NCI-H2029 treated with DMSO at 0.1 percent for 48 hours (cell line): ENCODE measurements at regions not wholly inside any gene's neighbourhood (a gene's known extent, or its start where the extent isn't known, plus 50 kb on each side); places are given as distances from the start of the nearest gene placed in this dataset.
"Not testable (repeated sequence)": the region's sequence is repeated elsewhere in the genome, so short reads cannot be mapped to it uniquely, and the experiment has no call there.

Experiments used
- DNase-seq: peaks from one replicate; lab custom pipeline; 2025; lab: John Stamatoyannopoulos, UW

DNA sequence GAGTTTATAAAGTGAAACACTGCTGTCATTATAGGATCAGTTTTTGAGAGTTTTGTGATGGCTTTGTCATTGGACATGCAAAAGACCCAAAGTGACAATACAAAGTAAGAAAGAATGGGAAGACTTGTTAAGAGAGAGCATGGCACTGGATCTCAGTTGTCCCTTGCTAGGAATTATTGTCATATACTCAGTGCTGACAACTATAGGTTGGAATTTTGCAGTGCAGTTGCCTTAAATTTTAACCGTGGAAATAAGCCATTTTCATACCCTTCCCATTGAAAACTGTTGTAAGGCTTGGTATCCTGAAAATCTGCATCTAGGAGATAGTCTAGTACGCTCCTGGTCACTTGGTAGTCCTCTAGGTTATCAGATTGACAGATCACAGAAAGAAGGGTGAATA, 1156.7 kb downstream of the GATA3 start:
- DNase-seq = no peak

DNA sequence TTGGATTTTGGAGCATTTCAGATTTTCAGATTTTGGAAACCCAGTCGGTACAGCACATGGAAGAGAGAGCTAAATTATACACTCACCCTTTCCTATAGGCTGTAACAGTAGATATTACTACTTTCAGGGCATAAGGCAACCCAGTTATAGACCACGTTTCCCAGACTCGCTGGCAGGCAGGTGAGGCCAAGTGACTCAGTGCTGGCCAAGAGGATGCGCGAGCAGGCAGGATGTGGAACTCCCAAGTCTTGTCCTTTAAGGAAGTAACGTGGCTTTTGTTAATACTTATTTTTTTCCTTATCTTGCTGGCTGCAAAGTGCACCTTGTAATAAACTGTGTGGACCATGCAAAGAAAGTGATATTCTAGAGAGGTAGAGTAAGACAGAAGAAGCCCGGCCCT, 1160.1 kb downstream of the GATA3 start:
- no peak for DNase-seq

DNA sequence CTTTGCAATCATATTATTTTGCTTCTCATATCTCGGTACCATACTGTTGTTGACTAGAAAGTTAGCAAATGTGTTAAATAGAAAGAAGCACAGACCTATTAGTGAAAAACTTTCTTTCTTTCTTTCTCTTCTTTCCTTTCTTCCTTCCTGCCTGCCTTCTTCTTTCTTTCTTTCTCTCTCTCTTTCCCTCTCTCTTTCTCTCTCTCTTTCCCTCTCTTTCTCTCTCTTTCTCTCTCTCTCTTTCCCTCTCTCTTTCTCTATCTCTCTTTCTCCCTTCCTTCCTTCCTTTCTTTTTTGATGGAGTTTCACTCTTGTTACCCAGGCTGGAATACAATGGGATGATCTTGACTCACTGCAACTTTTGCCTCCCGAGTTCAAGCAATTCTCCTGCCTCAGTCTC, 1160.6 kb downstream of the GATA3 start:
- DNase-seq = no peak

DNA sequence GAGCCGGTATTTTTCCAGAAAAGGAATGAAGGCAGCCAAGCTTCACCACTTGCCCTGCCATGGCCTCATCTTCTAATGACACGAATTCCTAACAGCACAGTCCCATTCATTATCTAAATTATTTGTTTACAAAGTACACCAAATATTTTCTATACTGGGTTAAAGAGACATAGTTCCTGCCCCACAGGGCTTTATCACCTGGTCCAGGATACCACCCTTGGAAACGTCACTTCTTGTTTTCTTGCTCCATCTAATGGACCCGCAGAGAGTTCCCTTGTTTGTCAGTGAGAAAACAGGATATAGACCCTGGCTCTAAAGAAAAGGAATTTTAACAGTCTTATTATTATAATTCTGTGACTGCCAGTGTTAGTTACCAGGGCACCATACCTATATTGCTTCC, 1165.4 kb downstream of the GATA3 start:
- DNase-seq = no peak

DNA sequence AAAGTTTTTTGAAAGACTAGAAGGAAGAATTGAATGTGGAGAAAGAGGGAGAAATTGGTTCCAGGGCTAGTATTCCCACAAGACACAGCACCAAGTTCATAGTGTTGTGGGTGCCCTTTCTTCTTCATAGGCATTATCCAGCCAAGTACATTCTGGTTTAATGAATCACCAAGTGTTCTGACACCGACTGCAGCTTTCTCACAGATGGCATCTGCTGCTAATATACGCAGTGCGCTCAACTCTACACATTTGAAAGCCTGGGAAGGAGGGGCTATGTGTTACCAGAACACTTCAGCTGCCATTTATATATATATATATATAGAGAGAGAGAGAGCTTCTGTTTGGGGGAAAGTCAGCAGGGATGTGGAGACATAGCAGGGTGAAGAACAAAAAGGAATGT, 1168.4 kb downstream of the GATA3 start:
- no peak for DNase-seq

DNA sequence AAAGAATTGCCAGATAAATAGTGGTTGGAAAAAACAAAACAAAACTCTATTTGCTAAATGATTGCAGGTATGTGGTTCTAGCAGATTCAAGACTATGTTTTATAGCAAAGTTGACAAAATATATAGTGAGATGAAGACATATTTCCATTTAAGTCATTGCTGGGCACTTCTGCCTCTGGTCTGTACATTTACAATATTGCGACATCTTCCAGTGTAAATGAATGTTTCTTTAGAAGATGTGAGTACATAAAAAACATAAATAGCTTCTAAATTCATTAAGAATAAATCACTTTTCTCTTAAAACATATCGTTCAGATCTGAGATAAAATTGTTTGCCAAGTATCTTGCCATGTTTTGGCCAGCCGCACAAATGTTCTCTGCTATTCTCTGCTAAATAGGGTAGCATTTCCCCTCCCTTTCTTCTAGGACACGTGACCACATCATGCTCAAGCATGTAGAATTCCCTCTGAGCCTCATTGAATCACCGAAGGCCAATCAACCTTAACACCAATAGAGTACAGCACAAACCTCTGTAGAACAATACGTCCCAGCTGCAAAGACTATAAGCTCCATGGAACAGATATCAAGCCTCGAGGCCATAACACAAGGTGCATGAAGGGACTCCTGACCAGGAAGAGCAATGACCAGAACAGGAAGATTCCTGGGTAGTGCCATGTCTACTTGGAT, 1173.3 kb downstream of the GATA3 start:
- DNase-seq = no peak

DNA sequence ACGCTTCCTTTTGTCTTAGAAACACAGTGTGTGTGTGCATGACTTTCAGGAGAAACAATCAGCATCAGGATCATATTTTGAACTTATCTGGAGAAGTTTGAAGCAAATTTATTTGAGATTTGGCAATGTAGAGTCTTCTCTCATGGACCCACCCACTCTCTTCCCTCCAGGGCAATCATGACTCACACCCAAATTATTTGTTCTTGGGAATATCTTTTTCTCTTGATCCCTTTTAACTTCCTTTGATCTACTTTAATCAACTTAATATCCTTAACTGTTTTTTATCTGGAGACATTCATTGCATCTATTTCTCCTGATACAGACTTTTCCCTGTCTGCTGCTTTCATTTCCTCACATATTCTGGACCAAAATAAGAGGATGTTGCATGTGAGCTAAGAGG, 1174.3 kb downstream of the GATA3 start:
- DNase-seq = no peak

DNA sequence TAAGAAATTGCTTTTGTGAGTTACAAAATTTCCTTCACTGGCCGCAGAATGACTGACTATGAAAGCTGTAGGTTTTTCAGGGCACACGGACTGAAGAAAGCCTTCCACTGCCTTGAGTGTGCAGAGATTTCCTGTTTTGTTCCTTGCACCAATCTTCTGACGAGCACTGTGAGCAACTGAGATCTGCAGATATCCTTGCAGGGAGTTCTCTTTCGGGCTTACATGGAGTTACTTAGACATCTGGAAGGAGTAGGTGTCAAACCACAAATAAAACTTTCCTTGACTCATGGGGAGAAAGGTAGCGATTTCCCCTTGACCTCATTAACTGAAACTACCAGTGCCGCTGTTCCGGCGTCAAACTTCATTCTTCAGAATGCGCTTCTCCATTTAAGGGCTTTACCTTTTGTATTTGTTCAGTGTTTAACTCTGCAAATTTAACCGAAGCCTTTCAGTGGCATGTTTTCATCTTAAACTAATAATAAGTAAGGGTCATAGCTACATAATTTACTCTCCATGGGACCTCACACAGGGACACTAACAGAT, 1175.3 kb downstream of the GATA3 start:
- no peak for DNase-seq

DNA sequence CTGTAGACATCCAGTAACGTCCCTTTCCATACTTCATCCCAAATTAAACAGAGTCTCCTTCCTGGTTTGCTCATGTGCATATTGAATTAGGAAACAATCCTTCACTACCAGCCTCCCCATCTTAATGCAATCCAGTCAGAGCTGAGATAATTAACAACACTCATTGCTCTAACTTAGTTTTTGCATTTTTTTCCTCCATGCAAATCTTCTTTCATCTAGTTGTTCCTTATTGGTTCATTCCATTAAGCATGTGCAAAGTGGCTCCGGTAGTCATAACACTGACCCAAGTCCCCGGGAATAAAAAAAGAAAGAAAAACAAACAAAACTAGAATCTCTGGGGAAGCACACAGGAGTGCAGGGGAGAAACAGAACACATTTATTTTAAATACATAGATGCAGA, 1176.1 kb downstream of the GATA3 start:
- no peak for DNase-seq

DNA sequence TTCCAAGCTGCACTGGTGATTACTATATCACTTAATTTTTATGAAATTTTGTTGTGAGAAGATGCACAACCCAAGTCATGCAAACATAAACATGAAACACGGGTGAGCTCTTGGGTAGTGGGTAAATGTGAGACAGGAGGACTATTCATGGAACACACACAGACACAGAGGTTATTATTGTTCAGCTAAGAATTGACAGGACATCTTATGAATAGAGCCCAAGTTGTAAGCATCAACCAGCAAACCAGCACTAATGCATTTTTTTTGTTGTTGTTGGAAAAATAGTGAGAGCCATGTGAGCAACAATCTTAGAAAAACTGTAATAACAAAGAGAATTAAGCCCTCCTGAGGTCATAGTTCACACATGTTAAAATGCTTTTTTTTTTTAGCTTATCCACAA, 1179.7 kb downstream of the GATA3 start:
- DNase-seq = no peak

DNA sequence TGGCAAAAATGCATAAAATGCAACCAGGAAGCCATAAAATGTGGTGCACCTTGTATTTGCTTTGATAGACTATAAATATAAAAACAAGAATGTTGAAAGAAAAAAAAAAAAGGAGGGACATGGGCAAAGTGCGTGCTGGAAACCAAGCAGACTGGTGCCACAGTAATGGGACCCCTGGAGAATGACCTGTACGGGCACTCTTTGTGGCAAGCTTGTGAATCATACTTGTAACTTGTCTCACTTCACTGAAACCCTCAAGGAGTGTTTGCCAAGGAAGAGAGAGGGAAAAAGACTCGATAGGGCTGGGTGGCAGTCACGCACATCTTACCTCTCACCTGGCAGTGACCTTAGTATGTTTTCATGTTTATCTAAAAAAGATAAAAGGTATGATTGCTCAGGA, 1183.6 kb downstream of the GATA3 start:
- no peak for DNase-seq

DNA sequence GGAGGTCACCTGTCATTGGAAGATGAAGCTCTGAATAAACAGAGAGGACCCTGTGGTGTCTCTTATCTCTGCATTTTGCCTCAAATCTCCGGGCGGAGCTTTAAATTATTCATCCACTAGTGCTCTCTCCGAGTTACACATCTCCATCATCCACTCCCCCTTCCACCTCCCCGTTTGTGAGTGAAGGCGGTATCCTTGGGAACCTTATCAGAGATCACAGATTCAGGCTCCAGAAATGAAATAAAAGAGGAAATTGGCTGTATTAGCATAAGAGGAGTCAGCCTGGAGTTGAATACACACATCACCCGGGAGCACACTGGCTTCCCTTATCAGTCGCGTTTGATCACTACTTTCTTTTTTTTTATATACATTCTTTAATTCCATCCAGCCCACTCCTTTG, 1184.8 kb downstream of the GATA3 start:
- DNase-seq = no peak

DNA sequence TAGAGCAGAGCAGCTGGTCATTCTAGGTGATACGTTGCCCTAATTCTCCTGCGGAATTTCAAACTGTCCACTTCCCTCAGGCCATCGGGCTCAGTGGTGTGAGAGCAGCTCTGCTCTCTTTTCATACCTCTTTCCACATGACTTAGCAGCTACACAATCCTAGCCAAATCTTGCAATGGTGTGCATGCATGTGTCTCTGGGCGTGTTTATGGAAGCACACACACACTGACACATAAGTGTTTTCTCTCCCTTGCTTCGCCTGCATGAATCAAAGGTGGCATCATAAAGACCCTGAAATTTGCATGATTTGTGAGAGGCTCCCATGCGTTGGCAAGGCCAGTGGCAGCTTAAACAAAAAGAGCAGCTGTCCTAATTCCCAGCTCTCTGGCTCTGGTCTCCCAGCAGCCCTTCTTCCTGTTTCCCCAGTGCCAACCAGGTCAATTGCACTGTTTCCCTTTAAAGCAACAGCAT, 1189.5 kb downstream of the GATA3 start:
- DNase-seq = no peak

DNA sequence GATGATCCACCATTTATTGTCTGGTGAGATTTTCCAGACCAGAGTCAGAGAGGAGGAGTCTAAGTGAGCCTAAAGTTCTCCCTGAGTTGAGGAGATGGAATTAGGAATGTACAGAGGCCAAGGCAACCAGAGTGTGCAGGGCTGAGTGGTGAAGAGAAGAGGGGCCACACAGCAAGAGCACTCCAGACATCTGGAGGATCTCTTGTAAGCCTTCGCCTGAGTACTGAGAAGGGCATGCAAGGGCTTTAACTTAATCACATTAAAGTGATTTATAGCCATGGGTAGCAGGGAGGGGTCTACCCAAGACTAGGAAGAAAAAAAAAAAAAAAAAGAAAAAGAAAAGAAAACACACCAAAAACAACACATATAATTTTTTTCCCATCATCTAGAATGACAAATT, 1190.4 kb downstream of the GATA3 start:
- DNase-seq = no peak

DNA sequence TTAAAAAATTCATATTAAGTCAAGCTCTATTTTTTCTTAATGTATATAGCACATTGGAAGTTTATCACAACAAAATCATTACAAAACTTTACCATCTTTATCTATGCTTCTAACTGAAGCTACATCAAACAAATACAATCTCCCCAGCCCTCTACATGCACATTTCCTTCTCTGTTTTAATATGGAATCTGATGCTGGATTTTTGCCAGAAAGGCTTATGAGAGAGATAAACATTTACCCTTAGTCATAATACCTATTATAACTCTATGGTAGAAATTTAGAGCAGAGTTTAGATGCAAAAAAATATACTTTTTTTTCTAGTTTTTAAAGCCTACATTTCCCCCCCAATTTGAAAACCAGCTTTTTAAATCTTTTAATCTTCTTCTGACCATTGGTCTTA, 1198.6 kb downstream of the GATA3 start:
- no peak for DNase-seq

DNA sequence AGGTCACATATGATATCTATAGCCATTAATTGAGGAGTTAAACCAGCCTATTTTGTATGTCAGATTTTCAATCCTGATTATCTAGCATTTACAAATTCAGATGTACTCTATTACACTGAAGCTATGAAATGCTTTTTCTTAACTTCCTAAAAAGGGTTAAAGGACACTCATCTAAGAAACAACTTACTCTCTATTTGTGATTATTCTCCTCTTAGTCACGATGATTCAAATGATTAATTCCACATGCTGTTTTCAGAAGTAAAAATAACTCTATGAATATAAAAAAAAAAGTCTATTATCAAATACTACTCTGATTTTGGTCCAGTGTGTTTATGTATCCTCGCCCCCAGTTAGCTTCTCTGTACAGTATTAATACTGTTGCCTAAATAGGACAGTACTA, 1199.9 kb downstream of the GATA3 start:
- no peak for DNase-seq

DNA sequence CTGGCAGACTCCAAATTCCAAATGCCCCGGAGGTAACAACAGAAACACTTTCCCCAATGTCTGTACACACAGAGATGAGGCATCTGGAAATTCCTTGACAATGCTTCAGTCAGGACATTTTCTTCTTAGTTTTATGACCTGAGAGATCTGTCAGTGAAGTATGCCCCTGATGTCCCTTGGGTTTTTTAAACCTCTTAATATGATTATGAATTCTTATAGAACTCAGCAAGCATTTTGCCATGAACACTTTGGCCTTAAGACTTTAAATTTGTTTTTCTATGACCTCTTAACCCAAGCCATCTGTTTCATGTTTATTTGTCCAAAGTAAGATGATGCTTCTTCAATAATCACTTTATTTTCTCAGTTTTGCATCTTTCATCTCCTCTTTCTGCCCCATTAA, 1206.2 kb downstream of the GATA3 start:
- no peak for DNase-seq

DNA sequence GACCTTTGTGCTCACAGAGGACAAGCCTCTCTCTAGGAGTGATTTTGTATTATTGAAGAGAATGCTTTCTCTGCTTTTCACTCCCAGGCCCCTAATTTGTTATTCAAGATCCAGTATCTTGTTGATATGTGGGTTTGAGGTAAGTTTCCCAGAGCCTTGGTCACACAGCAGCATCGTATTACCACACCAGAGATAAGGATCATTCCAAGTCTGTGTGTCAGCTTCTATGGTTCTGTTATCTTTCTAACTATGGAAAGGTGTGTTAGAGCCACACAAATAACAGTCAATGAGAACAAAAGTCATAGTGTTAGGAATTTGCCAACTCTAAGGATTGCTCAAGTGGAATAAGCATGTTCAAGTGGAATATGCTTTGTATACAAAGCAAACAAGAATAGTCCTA, 1208.3 kb downstream of the GATA3 start:
- no peak for DNase-seq

DNA sequence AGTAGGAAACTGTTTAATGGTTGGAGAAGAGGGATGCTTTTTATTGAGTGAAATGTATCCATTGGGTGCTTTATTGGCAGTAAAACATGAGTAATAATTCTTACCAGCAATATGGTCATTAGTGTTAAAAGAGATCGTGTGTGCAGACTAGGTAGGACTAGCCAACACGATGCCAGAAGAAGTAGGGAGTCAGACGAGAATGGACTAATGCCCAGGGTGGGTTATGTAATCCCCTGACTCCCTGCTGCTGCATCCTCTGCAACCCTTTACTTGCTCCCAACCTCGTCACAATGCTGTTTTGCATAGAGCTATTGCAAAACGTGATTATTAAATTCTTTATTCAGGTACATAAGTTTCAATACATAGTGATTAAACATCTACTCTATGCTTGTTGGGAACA, 1213.7 kb downstream of the GATA3 start:
- no peak for DNase-seq

DNA sequence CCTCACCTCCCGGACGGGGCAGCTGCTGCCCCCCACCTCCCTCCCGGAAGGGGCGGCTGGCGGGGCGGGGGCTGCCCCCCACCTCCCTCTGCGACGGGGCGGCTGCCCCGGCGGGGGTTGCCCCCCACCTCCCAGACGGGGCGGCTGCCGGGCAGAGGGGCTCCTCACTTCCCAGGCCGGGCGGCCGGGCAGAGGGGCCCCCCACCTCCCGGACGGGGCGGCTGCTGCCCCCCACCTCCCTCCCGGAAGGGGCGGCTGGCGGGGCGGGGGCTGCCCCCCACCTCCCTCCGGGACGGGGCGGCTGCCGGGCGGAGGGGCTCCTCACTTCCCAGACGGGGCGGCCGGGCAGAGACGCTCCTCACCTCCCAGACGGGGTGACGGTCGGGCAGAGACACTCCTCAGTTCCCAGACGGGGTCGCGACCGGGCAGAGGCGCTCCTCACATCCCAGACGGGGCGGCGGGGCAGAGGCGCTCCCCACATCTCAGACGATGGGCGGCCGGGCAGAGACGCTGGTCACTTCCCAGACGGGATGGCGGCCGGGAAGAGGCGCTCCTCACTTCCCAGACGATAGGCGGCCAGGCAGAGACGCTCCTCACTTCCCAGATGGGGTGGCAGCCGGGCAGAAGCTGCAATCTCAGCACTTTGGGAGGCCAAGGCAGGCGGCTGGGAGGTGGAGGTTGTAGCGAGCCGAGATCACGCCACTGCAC, 1218.8 kb downstream of the GATA3 start:
- DNase-seq = not testable (repeated sequence)

DNA sequence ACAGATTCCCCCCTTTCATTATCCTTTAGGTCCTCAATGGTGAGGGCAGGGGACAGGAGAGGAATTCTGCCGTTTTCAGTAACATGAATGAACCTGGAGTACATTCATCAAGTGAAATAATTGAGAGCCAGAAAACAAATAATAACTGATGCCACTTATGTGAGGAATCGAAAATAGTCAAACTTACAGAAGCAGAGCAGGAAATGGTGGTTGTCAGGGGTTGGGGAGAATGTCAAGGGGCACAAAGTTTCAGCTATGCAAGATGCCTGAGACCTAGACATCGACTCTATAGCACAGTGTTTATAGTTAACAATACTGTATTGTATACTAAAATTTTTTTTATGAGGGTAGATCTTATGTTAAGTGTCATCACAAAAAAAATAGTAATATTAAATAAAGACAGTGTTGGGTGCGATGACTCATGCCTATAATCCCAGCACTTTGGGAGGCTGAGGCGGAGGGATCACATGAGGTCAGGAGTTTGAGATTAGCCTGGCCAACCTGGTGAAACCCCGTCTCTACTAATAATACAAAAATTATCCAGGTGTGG, 1219.8 kb downstream of the GATA3 start:
- no peak for DNase-seq

DNA sequence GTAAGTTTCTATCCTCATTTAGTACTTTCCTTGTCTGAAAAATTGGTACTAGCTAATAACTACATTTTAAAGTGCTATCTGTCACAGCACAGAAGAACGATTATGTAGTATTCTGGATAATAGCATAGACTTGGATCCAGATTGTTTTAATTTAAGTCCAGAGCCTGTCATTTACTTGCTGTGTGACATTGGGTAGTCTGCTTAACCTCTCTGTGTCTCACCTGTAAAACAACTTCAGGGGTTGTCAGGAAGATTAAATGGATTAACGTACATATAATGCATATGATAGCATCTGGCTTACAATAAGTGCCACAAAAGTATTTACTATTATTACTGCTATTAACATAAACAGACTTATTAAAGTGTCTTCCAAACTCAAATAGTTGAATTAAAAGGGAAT, 1221.4 kb downstream of the GATA3 start:
- no peak for DNase-seq

DNA sequence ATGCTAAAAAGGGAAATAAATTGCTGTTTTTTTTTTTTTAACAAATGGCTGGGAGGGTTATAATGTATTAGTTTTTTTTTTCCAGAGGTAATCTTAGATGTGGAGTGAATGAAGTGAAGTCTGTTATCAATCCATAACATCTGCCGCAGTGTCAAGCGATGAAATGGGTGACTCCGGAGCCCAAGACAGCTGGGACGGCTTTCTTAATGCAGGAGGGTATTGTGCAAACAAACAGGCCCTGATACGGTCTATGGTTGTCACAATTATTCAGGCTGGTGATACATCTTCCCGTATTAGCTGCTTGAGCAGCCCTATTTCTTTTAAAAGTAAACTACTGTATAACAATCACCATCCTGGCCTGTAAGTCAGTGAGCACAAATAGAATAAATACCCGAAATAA, 1231.2 kb downstream of the GATA3 start:
- DNase-seq = no peak
